Activated CD4-positive, alpha-beta memory T cell treated with anti-CD3 and anti-CD28 coated beads, Interleukin-2, amount 10 ng/mL, durations not matched to agents 7 days and 5 days (primary cell): ENCODE measurements at regions not wholly inside any gene's neighbourhood (a gene's known extent, or its start where the extent isn't known, plus 50 kb on each side); places are given as distances from the start of the nearest gene placed in this dataset.

ENCODE experiments used
- CTCF ChIA-PET: fragments of 350-600 bp; sonication (Branson Sonifier 250); formaldehyde crosslinking; loops from one replicate; lab custom pipeline; 2021; ENCODE audit warnings: antibody characterized with exemption, inconsistent platforms; lab: Charles Lee
- POLR2A ChIA-PET: fragments of 350-600 bp; sonication (Branson Sonifier 250); formaldehyde crosslinking; loops from one replicate; lab custom pipeline; 2021; ENCODE audit warnings: antibody characterized with exemption; lab: Charles Lee
- DNase-seq: peaks from one replicate; pipeline ENCODE4 v3.0.0-alpha.2; 2020
- H3K27ac Mint-ChIP-seq: one replicate; pipeline ENCODE4 v1.8.0; 2021; ENCODE audit warnings: mild to moderate bottlenecking, mixed read lengths
- H3K27me3 Mint-ChIP-seq: one replicate; pipeline ENCODE4 v1.8.0; 2021; ENCODE audit warnings: mixed read lengths
- H3K36me3 Mint-ChIP-seq: one replicate; pipeline ENCODE4 v1.8.0; 2021; ENCODE audit warnings: low read depth, mixed read lengths
- H3K4me1 Mint-ChIP-seq: one replicate; pipeline ENCODE4 v1.8.0; 2021; ENCODE audit warnings: mixed read lengths
- H3K4me3 Mint-ChIP-seq: one replicate; pipeline ENCODE4 v1.8.0; 2021; ENCODE audit warnings: mild to moderate bottlenecking, mixed read lengths
- H3K9me3 Mint-ChIP-seq: one replicate; pipeline ENCODE4 v1.8.0; 2021; ENCODE audit warnings: mixed read lengths

- no peaks in the 10 kb centered on the region for H3K4me1 Mint-ChIP-seq
- H3K4me3 Mint-ChIP-seq = no peak overlapping the region
- no peaks in the 10 kb centered on the region for H3K27me3 Mint-ChIP-seq
- CTCF ChIA-PET = no interaction called here
- no peaks in the 10 kb centered on the region for H3K9me3 Mint-ChIP-seq
- no peak for DNase-seq
- POLR2A ChIA-PET = no interaction called here
- no peak overlapping the region for H3K27ac Mint-ChIP-seq
- H3K36me3 Mint-ChIP-seq = no peaks in the 10 kb centered on the region
These were observed 155.8 kb downstream of the URI1 start for GRCh38 chr19:30097746-30098280.

- no peak overlapping the region for H3K27ac Mint-ChIP-seq
- POLR2A ChIA-PET = no interaction called here
- no peaks in the 10 kb centered on the region for H3K4me1 Mint-ChIP-seq
- H3K4me3 Mint-ChIP-seq = no peak overlapping the region
- H3K27me3 Mint-ChIP-seq = no peaks in the 10 kb centered on the region
- H3K9me3 Mint-ChIP-seq = no peaks in the 10 kb centered on the region
- no peak for DNase-seq
- no peaks in the 10 kb centered on the region for H3K36me3 Mint-ChIP-seq
- CTCF ChIA-PET = no interaction called here
These were observed 160.2 kb downstream of the URI1 start for GRCh38 chr19:30102239-30102638.

- Mint-ChIP-seq H3K4me1 (no peaks in the 10 kb centered on the region), H3K4me3 (no peak overlapping the region), H3K9me3 (no peaks in the 10 kb centered on the region), H3K36me3 (no peaks in the 10 kb centered on the region), H3K27me3 (no peaks in the 10 kb centered on the region), H3K27ac (no peak overlapping the region)
- CTCF ChIA-PET = no interaction called here
- DNase-seq = no peak
- POLR2A ChIA-PET = no interaction called here
These were observed 160.6 kb downstream of the URI1 start for GRCh38 chr19:30102666-30103065.

GRCh38 chr19:30103981-30104380, 161.9 kb downstream of the URI1 start:
- H3K27ac Mint-ChIP-seq = no peak overlapping the region
- H3K27me3 Mint-ChIP-seq = no peaks in the 10 kb centered on the region
- ChIA-PET CTCF (no interaction called here), POLR2A (no interaction called here)
- no peaks in the 10 kb centered on the region for H3K36me3 Mint-ChIP-seq
- no peak for DNase-seq
- no peak overlapping the region for H3K4me3 Mint-ChIP-seq
- no peaks in the 10 kb centered on the region for H3K9me3 Mint-ChIP-seq
- H3K4me1 Mint-ChIP-seq = no peaks in the 10 kb centered on the region

- H3K4me1 Mint-ChIP-seq = no peaks in the 10 kb centered on the region
- H3K9me3 Mint-ChIP-seq = no peaks in the 10 kb centered on the region
- ChIA-PET CTCF (interaction anchor here (0.6 kb wide), 1 partner anchor 491 kb away, joined by 3 read pairs; no protein-coding TSS in a partner anchor), POLR2A (no interaction called here)
- no peak for DNase-seq
- H3K27ac Mint-ChIP-seq = no peak overlapping the region
- no peaks in the 10 kb centered on the region for H3K27me3 Mint-ChIP-seq
- H3K36me3 Mint-ChIP-seq = no peaks in the 10 kb centered on the region
- H3K4me3 Mint-ChIP-seq = no peak overlapping the region
These were observed 163.3 kb downstream of the URI1 start for GRCh38 chr19:30105316-30105715.

GRCh38 chr19:30105727-30106126, 163.7 kb downstream of the URI1 start:
- Mint-ChIP-seq H3K4me1 (no peaks in the 10 kb centered on the region), H3K27ac (no peak overlapping the region), H3K4me3 (no peak overlapping the region), H3K36me3 (no peaks in the 10 kb centered on the region), H3K27me3 (no peaks in the 10 kb centered on the region), H3K9me3 (no peaks in the 10 kb centered on the region)
- DNase-seq = no peak
- ChIA-PET POLR2A (no interaction called here), CTCF (interaction anchor here (0.6 kb wide), 1 partner anchor 492 kb away, joined by 3 read pairs; no protein-coding TSS in a partner anchor)

GRCh38 chr19:30106417-30107095, 164.5 kb downstream of the URI1 start:
- ChIA-PET CTCF (no interaction called here), POLR2A (no interaction called here)
- no peak overlapping the region for H3K27ac Mint-ChIP-seq
- H3K27me3 Mint-ChIP-seq = no peaks in the 10 kb centered on the region
- no peak overlapping the region for H3K4me3 Mint-ChIP-seq
- no peak for DNase-seq
- no peaks in the 10 kb centered on the region for H3K9me3 Mint-ChIP-seq
- H3K4me1 Mint-ChIP-seq = no peaks in the 10 kb centered on the region
- H3K36me3 Mint-ChIP-seq = no peaks in the 10 kb centered on the region

- no peak for DNase-seq
- H3K4me3 Mint-ChIP-seq = no peak overlapping the region
- H3K4me1 Mint-ChIP-seq = no peaks in the 10 kb centered on the region
- H3K9me3 Mint-ChIP-seq = no peaks in the 10 kb centered on the region
- H3K36me3 Mint-ChIP-seq = no peaks in the 10 kb centered on the region
- no peak overlapping the region for H3K27ac Mint-ChIP-seq
- ChIA-PET POLR2A (no interaction called here), CTCF (no interaction called here)
- no peaks in the 10 kb centered on the region for H3K27me3 Mint-ChIP-seq
These were observed 165.2 kb downstream of the URI1 start for GRCh38 chr19:30107251-30107650.

GRCh38 chr19:30109565-30109964, 167.5 kb downstream of the URI1 start:
- ChIA-PET POLR2A (no interaction called here), CTCF (interaction anchor here (1.3 kb wide), 1 partner anchor 379 kb away, joined by 3 read pairs; no protein-coding TSS in a partner anchor)
- DNase-seq = no peak
- H3K4me1 Mint-ChIP-seq = no peaks in the 10 kb centered on the region
- H3K36me3 Mint-ChIP-seq = no peaks in the 10 kb centered on the region
- H3K27ac Mint-ChIP-seq = no peak overlapping the region
- no peak overlapping the region for H3K4me3 Mint-ChIP-seq
- no peaks in the 10 kb centered on the region for H3K9me3 Mint-ChIP-seq
- no peaks in the 10 kb centered on the region for H3K27me3 Mint-ChIP-seq

GRCh38 chr19:30111021-30111855, 169.2 kb downstream of the URI1 start:
- no peaks in the 10 kb centered on the region for H3K4me1 Mint-ChIP-seq
- no peak for DNase-seq
- H3K4me3 Mint-ChIP-seq = no peak overlapping the region
- CTCF ChIA-PET = no interaction called here
- no peak overlapping the region for H3K27ac Mint-ChIP-seq
- H3K9me3 Mint-ChIP-seq = no peaks in the 10 kb centered on the region
- no peaks in the 10 kb centered on the region for H3K27me3 Mint-ChIP-seq
- no peaks in the 10 kb centered on the region for H3K36me3 Mint-ChIP-seq
- POLR2A ChIA-PET = no interaction called here

- DNase-seq = no peak
- Mint-ChIP-seq H3K4me1 (no peaks in the 10 kb centered on the region), H3K27ac (no peak overlapping the region), H3K27me3 (no peaks in the 10 kb centered on the region), H3K36me3 (no peaks in the 10 kb centered on the region), H3K4me3 (no peak overlapping the region), H3K9me3 (no peaks in the 10 kb centered on the region)
- ChIA-PET CTCF (no interaction called here), POLR2A (no interaction called here)
These were observed 170.1 kb downstream of the URI1 start for GRCh38 chr19:30112171-30112570.

GRCh38 chr19:30112666-30113065, 170.6 kb downstream of the URI1 start:
- Mint-ChIP-seq H3K4me3 (no peak overlapping the region), H3K4me1 (no peaks in the 10 kb centered on the region), H3K27ac (no peak overlapping the region), H3K36me3 (no peaks in the 10 kb centered on the region), H3K9me3 (no peaks in the 10 kb centered on the region), H3K27me3 (no peaks in the 10 kb centered on the region)
- no peak for DNase-seq
- ChIA-PET POLR2A (no interaction called here), CTCF (no interaction called here)

GRCh38 chr19:30113186-30113585, 171.1 kb downstream of the URI1 start:
- Mint-ChIP-seq H3K9me3 (no peaks in the 10 kb centered on the region), H3K27ac (no peak overlapping the region), H3K27me3 (no peaks in the 10 kb centered on the region), H3K4me1 (no peaks in the 10 kb centered on the region), H3K4me3 (no peak overlapping the region), H3K36me3 (no peaks in the 10 kb centered on the region)
- DNase-seq = no peak
- CTCF ChIA-PET = no interaction called here
- POLR2A ChIA-PET = no interaction called here
